ENCODE measurements at regions not wholly inside any gene's neighbourhood (a gene's known extent, or its start where the extent isn't known, plus 50 kb on each side); places are given as distances from the start of the nearest gene placed in this dataset.

DNA sequence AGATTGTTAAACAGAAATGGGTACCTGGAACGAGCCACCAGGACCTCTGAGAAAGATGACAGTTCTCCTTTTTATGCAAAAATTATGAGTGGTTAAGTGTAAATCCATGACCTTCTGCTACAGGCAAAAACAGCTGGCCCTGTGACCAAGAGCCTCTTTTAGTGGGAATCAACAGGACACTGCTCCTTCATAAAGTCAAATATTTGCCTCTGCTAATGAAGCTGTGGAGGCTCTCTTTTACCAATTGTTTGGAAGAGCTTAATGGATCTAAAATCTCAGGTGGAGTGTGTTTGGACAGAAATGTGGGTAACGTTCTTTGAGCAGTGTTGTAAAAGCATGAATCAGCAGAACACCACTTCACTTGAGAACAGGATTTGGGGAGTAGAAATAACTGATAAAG is 117.5 kb upstream of the PCSK2 start:
- no peak for DNase-seq (ENCODE audit: low spot score)

DNA sequence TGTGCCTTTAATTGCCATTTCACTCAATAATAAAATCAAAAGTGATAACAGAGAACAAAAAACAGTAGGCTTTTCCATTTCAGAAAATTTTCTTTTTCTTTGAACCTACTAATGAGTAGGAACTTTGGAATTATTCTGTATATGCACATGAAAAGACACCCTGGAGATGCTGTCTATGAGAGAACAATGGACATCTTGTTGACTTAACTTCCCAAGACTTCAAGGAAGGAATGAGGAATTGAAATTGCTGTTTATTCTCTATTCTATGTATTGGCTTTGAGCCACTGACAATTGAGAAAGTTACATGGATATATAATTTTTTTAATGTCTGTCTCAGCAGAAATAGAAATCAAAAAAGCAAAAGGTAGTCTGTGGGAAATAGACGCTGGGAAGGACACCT is 98.6 kb upstream of the PCSK2 start:
- DNase-seq (ENCODE audit: low spot score), result no peak

DNA sequence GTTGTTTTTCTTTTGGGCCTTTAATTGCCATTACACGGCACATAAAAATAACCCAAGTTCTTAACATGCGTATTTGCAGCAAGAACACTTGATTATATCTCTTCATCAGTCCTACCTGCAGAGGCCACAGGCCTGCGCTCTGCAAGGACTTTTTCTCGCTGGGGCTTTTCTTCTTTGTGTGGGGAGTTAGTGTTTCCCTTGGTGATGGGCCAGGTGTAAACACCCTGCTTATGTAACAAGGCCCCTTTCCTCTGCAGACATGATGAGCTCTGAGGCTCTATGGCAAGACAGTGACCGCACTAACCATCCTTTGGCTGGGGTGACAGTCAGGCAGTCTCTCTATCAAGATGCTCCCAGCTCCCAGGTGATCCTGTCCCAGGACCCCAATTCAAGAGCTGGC is 97.8 kb upstream of the PCSK2 start:
- no peak for DNase-seq (ENCODE audit: low spot score)

- DNase-seq (ENCODE audit: low spot score), result no peak
These were observed 89.1 kb upstream of the PCSK2 start for GRCh38 chr20:17137692-17138091.

GRCh38 chr20:17138237-17138636 is 88.6 kb upstream of the PCSK2 start:
- DNase-seq (ENCODE audit: low spot score), result no peak

DNA sequence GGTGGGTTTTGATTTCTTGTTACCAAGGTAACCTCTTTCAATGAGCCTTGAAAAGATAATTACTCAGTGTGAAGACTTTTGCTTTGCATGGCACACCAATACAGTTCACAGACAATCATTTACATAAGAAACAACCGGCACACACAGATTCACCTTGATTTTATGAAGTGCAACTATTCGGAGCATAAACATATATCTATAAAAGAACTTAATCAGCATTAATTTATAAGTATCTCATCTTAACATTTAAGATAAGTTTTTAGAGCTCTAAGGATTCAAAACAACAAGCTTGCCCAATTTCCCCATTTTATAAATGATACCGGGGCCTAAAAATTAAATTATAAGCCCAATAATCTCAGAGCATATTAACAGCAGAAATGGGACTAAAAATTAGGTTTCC is 85.9 kb upstream of the PCSK2 start:
- no peak for DNase-seq (ENCODE audit: low spot score)

DNA sequence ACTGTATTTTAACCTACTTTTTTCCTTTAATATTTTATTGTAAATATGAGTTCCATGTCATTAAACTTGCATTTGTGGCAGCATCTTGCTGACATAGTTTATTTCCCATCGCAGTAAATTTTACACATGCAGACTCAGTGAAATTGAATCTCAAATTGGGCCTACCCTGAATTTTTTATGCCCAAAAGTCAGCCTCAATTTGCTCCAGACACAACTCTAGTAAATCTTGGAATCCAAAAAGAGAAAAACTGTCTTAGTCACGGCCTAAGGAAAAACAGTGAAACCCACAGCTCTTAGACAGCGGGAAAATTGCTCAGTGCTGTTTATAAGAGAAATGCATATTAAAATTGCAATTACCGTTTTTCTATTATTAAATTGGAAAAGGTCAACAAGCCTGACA is 85.3 kb upstream of the PCSK2 start:
- DNase-seq (ENCODE audit: low spot score), result no peak

DNA sequence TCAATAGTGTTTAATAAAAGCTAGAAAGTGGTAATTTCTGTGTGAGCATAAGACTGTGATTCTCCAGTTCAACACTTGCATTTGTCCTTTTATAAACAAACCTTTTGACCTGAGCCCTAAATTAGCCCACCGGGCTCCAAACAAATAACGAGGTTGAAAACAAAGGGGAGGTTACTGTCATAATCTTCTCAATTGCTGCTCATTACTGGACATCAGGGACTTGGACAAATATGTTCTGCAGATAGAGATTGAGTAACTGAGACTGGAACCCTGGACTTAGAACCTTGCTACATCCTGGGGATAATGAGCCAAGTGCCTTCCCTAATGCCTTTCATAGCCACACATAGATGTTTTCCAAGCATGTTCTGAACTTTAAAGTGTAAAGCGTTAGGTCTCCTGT is 84.2 kb upstream of the PCSK2 start:
- no peak for DNase-seq (ENCODE audit: low spot score)

- no peak for DNase-seq (ENCODE audit: low spot score)
These were observed 76.0 kb upstream of the PCSK2 start for GRCh38 chr20:17150858-17151257.

GRCh38 chr20:17155401-17155800 is 71.4 kb upstream of the PCSK2 start:
- no peak for DNase-seq (ENCODE audit: low spot score)

DNA sequence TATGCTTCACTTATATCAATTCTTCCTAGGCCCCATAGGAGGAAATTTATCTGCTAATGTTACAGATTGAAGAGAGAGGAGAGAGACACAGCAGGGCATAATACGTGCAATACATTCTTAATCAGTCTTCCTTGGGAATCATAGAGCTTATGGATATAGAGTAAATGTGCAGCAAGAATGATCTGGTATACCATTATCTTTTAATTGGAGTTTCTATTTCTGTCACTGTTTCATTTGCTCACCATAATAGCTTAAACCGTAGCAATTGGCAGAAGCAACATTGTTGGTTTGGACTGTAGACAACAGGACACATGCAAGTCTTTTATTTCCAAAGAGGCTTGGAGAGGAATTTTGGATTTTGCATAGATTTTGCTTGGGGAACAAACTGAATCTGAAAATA is 68.1 kb upstream of the PCSK2 start:
- DNase-seq (ENCODE audit: low spot score), result no peak

- no peak for DNase-seq (ENCODE audit: low spot score)
These were observed 65.0 kb upstream of the PCSK2 start for GRCh38 chr20:17161673-17162481.

DNA sequence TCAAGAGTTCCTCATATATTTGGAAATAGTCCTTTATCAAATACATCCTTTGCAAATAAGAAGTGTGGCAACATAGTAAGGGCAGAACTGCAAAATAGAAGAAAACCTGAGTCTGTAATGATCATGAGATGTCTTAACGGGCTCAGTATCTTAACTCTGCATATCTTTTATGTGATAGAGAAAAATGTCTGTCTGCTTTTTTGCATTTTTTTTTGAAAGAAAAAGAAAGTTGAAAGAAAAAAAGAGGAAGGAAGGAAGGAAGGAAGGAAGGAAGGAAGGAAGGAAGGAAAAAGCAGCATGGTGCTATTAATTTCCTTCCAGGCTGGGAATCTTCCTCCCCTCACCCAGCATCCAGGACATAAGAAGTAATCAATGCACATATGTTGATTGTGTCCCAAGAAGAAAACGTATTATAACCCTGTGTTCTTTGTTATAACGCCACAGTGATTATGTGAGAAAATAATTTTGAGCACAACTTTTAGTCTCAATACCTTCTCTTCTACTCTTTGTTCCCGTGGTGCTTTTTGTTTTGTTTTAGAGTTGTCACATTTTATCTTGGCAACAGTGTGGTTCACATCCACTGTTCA is 58.7 kb upstream of the PCSK2 start:
- no peak for DNase-seq (ENCODE audit: low spot score)

- DNase-seq (ENCODE audit: low spot score), result no peak
These were observed 57.2 kb upstream of the PCSK2 start for GRCh38 chr20:17169585-17170136.

DNA sequence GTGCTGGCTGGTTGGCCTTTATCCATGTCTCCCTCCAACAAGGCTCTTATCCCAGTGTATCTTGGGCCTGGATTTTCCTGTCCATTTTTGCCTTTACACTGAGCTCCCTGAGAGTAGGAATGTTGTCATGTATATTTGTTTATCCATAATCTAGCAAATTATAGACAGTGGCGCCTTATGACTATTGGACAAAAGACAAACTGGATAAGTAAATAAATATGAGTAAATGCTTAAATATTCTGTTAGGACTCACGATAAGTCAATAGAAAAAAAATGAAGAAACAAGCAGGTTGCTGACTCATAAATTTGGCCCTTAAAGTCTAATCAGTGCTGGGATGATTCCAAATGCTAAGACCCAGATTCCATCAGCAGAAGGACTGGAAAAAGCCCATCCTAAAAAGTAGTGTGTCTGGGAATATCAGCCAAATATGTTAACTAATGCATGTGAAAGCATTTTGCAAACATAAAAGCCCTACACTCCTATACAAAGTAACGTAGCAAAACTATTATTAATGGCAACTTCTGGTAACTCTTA is 55.0 kb upstream of the PCSK2 start:
- no peak for DNase-seq (ENCODE audit: low spot score)

DNA sequence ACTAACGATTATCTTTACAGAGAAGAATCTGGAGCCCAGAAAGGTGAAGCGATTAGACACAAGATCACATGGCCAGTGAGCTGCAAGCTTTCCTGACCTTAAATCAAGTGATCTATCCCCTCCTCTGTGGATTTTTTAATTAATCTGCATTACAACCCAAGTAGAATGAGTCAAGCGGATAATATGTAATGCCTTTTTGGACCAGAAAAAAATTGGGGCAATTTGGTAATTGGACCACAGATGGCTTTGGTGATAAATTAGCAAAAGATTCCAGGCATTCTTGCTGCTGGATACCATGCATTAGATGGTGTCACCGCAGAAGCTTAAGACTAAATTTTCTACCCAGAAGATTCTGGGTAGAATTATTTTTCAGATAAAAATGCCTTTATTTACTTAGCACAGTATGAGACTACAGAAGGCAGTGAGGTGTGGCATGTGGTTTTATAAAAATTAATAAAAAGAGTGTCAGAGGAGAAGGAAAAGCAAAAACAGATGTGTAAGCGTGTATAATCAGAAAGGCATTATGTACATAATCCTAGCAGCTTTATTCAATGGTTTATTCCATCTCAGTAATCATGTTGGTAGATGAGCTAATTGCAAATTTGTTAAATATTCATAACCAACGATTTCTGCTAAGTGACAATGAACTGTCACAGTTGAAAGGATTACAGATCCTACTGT is 53.9 kb upstream of the PCSK2 start:
- no peak for DNase-seq (ENCODE audit: low spot score)

Measured in ecto neural progenitor cell (in vitro differentiated cells).